ENCODE measurements at regions not wholly inside any gene's neighbourhood (a gene's known extent, or its start where the extent isn't known, plus 50 kb on each side); places are given as distances from the start of the nearest gene placed in this dataset.

- no peak for TF ChIP-seq CTCF (IDR thresholded peaks at IDR 0.05; ENCODE audit: borderline replicate concordance, control extremely low read depth, extremely low read depth, insufficient read depth, missing control alignments)
- DNase-seq (ENCODE audit: low spot score), result no peak
- in situ Hi-C loops (cut with MboI; ENCODE audit: low sequenced_read_pairs, unreplicated experiment), result no loop called here
Measured at GRCh38 chr12:47415054-47415453, 290.8 kb downstream of the RPAP3 start.

DNA sequence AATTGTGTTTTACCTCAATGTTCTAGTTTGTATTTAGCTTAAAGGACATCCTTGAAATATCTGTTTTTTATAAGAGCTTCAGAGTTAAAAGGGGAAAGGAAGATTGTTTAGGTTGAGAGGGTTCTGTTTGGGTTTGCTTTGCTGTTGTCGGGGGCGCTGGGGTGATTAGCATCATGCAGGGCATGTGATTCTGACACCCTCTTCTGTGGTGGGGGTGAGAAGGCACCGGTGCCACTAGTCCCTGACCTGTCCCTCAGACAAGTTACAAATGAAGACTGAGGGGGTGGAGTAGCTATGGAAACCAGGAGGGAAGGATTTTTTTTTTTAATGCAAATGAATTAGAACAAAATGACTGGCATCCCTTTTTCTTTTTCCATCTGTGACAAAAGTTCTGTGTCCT is 291.3 kb downstream of the RPAP3 start:
- no peak for TF ChIP-seq CTCF (IDR thresholded peaks at IDR 0.05; ENCODE audit: borderline replicate concordance, control extremely low read depth, extremely low read depth, insufficient read depth, missing control alignments)
- in situ Hi-C loops (cut with MboI; ENCODE audit: low sequenced_read_pairs, unreplicated experiment), result no loop called here
- DNase-seq (ENCODE audit: low spot score), result no peak

- in situ Hi-C loops (cut with MboI; ENCODE audit: low sequenced_read_pairs, unreplicated experiment), result no loop called here
- no peak for DNase-seq (ENCODE audit: low spot score)
- TF ChIP-seq CTCF (IDR thresholded peaks at IDR 0.05; ENCODE audit: borderline replicate concordance, control extremely low read depth, extremely low read depth, insufficient read depth, missing control alignments), result no peak
Measured at GRCh38 chr12:47413806-47414205, 292.0 kb downstream of the RPAP3 start.

- in situ Hi-C loops (cut with MboI; ENCODE audit: low sequenced_read_pairs, unreplicated experiment), result no loop called here
- DNase-seq (ENCODE audit: low spot score), result no peak
- TF ChIP-seq CTCF (IDR thresholded peaks at IDR 0.05; ENCODE audit: borderline replicate concordance, control extremely low read depth, extremely low read depth, insufficient read depth, missing control alignments), result no peak
Measured at GRCh38 chr12:47412601-47413236, 293.1 kb downstream of the RPAP3 start.

DNA sequence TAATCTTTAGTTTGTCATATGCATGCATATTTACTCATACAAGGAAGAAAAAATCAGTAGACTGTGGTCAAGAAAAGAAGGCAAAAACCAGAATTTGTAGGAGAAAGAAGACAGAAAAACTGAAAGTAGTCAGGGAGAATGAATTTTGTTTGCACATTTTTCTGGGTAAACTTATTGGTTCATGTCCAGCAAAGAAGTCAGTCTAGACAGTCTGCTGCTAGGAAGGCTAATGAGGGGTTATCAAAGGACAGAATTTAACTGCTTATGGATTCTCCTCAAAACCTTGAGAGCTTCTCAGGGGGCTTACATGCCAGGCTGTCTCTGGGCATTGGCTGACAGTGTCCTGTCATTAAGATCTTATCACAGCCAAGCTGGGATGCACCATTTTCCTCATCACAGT is 293.9 kb downstream of the RPAP3 start:
- no peak for TF ChIP-seq CTCF (IDR thresholded peaks at IDR 0.05; ENCODE audit: borderline replicate concordance, control extremely low read depth, extremely low read depth, insufficient read depth, missing control alignments)
- in situ Hi-C loops (cut with MboI; ENCODE audit: low sequenced_read_pairs, unreplicated experiment), result no loop called here
- DNase-seq (ENCODE audit: low spot score), result no peak

DNA sequence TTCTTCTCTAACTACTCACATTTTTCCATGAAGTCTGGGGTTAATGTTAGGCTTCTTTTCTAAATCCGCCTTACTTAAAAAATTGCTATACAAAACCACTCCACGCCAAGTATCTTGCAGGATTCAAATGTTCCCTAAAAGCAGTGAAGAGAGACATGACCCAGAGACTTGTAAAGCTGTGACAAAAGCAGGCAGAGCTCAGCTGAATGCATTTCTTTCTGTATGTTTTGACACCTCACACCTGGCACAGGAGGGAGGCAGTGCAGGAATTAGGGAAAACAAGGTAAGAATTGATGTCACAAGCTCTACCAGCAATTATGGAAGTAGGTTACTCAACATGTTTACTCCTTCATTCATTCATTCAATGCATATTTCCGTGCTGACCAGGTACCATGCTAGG is 295.0 kb downstream of the RPAP3 start:
- DNase-seq (ENCODE audit: low spot score), result no peak
- TF ChIP-seq CTCF (IDR thresholded peaks at IDR 0.05; ENCODE audit: borderline replicate concordance, control extremely low read depth, extremely low read depth, insufficient read depth, missing control alignments), result no peak
- in situ Hi-C loops (cut with MboI; ENCODE audit: low sequenced_read_pairs, unreplicated experiment), result no loop called here
